OCI-LY3 (cell line): ENCODE measurements at regions not wholly inside any gene's neighbourhood (a gene's known extent, or its start where the extent isn't known, plus 50 kb on each side); places are given as distances from the start of the nearest gene placed in this dataset.

Source experiments
- CTCF ChIP-seq: fragments of 200-600, 300-600 bp; sonication (generic); IDR thresholded peaks from 2 replicates; pipeline ENCODE4 v1.5.1; 2014; ENCODE audit warnings: antibody characterized with exemption, low read length, low read depth
- EZH2phosphoT487 ChIP-seq: fragments of 200-600 bp; shearing (Covaris generic); IDR thresholded peaks from 2 replicates; pipeline ENCODE4 v1.6.1; 2018; ENCODE audit warnings: antibody characterized with exemption, mixed run types, low read depth

DNA sequence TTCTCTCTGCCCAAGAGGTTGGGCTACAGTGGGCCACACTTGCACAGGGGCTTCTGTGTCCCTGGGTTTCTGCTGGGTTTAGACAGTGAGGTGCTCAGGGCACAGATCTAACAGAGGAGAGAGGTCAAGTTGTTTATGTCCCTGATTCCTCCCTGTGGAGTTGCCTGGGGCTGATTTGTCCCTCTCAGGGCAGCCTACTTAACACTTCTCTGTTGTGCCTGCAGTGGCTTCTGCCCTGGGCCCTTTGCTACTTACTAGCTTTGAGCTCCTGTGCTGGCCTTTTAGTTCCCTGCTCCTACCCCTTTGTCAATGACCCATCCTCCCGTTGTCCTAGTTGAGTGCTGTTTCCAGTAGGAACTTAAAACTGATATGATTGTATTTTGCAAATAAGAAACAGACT is 114.0 kb upstream of the RGMA start:
- TF ChIP-seq CTCF, result no peak
- TF ChIP-seq EZH2phosphoT487, result no peak
